Caco-2 (cell line): ENCODE measurements at regions not wholly inside any gene's neighbourhood (a gene's known extent, or its start where the extent isn't known, plus 50 kb on each side); places are given as distances from the start of the nearest gene placed in this dataset.

Experiments
- BruUV-seq: library from RNA; stranded (reverse); fragments of 400-500 nt; replicated peaks from 2 replicates; lab custom pipeline; 2021; lab: Mats Ljungman, UMichigan
- CTCF ChIA-PET: fragments of 300-600 bp; sonication (Branson Sonifier 250); formaldehyde crosslinking; loops from one replicate; lab custom pipeline; 2022; ENCODE audit warnings: antibody characterized with exemption; lab: Charles Lee
- POLR2A ChIA-PET: fragments of 300-600 bp; sonication (Branson Sonifier 250); formaldehyde crosslinking; loops from one replicate; lab custom pipeline; 2022; ENCODE audit warnings: antibody characterized with exemption; lab: Charles Lee
- DNase-seq, 2 experiments: peaks; one replicate each; pipeline versions ENCODE4 v3.0.0 to v3.0.0-alpha.2; 2020 to 2022
- H3K27me3 ChIP-seq: replicated peaks from 2 replicates; pipeline ENCODE4 v1.6.0; 2011; ENCODE audit warnings: low read length; ENCODE audit not compliant: control insufficient read depth, insufficient read depth
- H3K36me3 ChIP-seq: 2 replicates; pipeline ENCODE4 v1.5.1; 2011; ENCODE audit warnings: low read length; ENCODE audit not compliant: control insufficient read depth, insufficient read depth
- H3K4me1 ChIP-seq: fragments of 250-450 bp; sonication (Bioruptor Pico); 2 replicates; pipeline ENCODE4 v1.5.1; 2020; ENCODE audit warnings: mild to moderate bottlenecking
- H3K4me3 ChIP-seq: 2 replicates; pipeline ENCODE4 v1.5.1; 2011; ENCODE audit warnings: low read depth, mild to moderate bottlenecking, control low read depth, low read length
- H3K9me3 ChIP-seq: fragments of 250-450 bp; sonication (Bioruptor Pico); 2 replicates; pipeline ENCODE4 v1.5.1; 2020; ENCODE audit warnings: mild to moderate bottlenecking, moderate library complexity
- H3K27ac Mint-ChIP-seq: one replicate; pipeline ENCODE4 v1.8.0; 2022; ENCODE audit warnings: mixed read lengths; ENCODE audit not compliant: unreplicated experiment
- H3K27me3 Mint-ChIP-seq: one replicate; pipeline ENCODE4 v1.8.0; 2022; ENCODE audit warnings: mixed read lengths; ENCODE audit not compliant: insufficient read depth, unreplicated experiment
- H3K36me3 Mint-ChIP-seq: one replicate; pipeline ENCODE4 v1.8.0; 2022; ENCODE audit warnings: mild to moderate bottlenecking, mixed read lengths; ENCODE audit not compliant: insufficient read depth, unreplicated experiment
- H3K4me1 Mint-ChIP-seq: one replicate; pipeline ENCODE4 v1.8.0; 2022; ENCODE audit warnings: low read depth, mixed read lengths; ENCODE audit not compliant: unreplicated experiment
- H3K4me3 Mint-ChIP-seq: one replicate; pipeline ENCODE4 v1.8.0; 2022; ENCODE audit warnings: mild to moderate bottlenecking, moderate library complexity, mixed read lengths; ENCODE audit not compliant: unreplicated experiment
- H3K9me3 Mint-ChIP-seq: one replicate; pipeline ENCODE4 v1.8.0; 2022; ENCODE audit warnings: mixed read lengths; ENCODE audit not compliant: unreplicated experiment
- CTCF ChIP-seq, 2 experiments: fragments of 200-600 bp in 1 of 2; IDR thresholded peaks; 1 replicate in 1 of 2; 2 replicates in 1 of 2; pipeline versions ENCODE4 v1.5.1 to v1.8.0; 2011 to 2022; ENCODE audit warnings: antibody characterized with exemption in 1 of 2, control low read depth in 1 of 2, inconsistent platforms in 1 of 2, low read depth in 1 of 2, low read length in 1 of 2, mild to moderate bottlenecking in 1 of 2, moderate library complexity in 1 of 2; ENCODE audit not compliant: insufficient read depth in 1 of 2, severe bottlenecking in 1 of 2, unreplicated experiment in 1 of 2
- intact Hi-C: fragments of 100-400 bp; cut with micrococcal nuclease; formaldehyde crosslinking; loops from one replicate; pipeline ENCODE4 v1.10.0; 2022; ENCODE audit not compliant: unreplicated experiment

- ChIA-PET POLR2A (no interaction called here), CTCF (no interaction called here)
- intact Hi-C loops = no loop called here
- Mint-ChIP-seq H3K27me3 (peaks cover 6% of the 10 kb centered on the region), H3K36me3 (no peaks in the 10 kb centered on the region), H3K4me3 (no peak overlapping the region), H3K4me1 (no peaks in the 10 kb centered on the region), H3K9me3 (peaks cover 26% of the 10 kb centered on the region), H3K27ac (no peak overlapping the region)
- no peak for DNase-seq
- TF ChIP-seq CTCF (IDR thresholded peaks at IDR 0.05; ENCODE audit: insufficient read depth in 1 of 2, low read depth in 1 of 2, low read length in 1 of 2, severe bottlenecking in 1 of 2, unreplicated experiment in 1 of 2) = no peak
- Histone ChIP-seq H3K9me3 (peaks cover 9% of the 10 kb centered on the region; the same call in 1 of the 2 replicates), H3K27me3 (no peaks in the 10 kb centered on the region), H3K4me1 (no peaks in the 10 kb centered on the region), H3K36me3 (no peaks in the 10 kb centered on the region), H3K4me3 (no peak overlapping the region)
- BruUV-seq = no TSS peak
These were observed 666.5 kb downstream of the SLC4A3 start for GRCh38 chr2:220293966-220294365.

GRCh38 chr2:220296174-220296573, 668.7 kb downstream of the SLC4A3 start:
- no peak overlapping the region for H3K4me3 Mint-ChIP-seq
- no peaks in the 10 kb centered on the region for H3K4me1 ChIP-seq
- peaks cover 6% of the 10 kb centered on the region for H3K27me3 Mint-ChIP-seq
- H3K36me3 ChIP-seq = no peaks in the 10 kb centered on the region
- H3K4me1 Mint-ChIP-seq = no peaks in the 10 kb centered on the region
- TF ChIP-seq CTCF (IDR thresholded peaks at IDR 0.05; ENCODE audit: insufficient read depth in 1 of 2, low read depth in 1 of 2, low read length in 1 of 2, severe bottlenecking in 1 of 2, unreplicated experiment in 1 of 2) = no peak
- DNase-seq = no peak
- no peak overlapping the region for H3K4me3 ChIP-seq
- ChIA-PET CTCF (no interaction called here), POLR2A (no interaction called here)
- no peaks in the 10 kb centered on the region for H3K36me3 Mint-ChIP-seq
- H3K9me3 ChIP-seq = peaks cover 9% of the 10 kb centered on the region; the same call in 1 of the 2 replicates
- H3K27me3 ChIP-seq = no peaks in the 10 kb centered on the region
- H3K27ac Mint-ChIP-seq = no peak overlapping the region
- H3K9me3 Mint-ChIP-seq = peaks cover 26% of the 10 kb centered on the region
- intact Hi-C loops = no loop called here
- BruUV-seq = no TSS peak

DNA sequence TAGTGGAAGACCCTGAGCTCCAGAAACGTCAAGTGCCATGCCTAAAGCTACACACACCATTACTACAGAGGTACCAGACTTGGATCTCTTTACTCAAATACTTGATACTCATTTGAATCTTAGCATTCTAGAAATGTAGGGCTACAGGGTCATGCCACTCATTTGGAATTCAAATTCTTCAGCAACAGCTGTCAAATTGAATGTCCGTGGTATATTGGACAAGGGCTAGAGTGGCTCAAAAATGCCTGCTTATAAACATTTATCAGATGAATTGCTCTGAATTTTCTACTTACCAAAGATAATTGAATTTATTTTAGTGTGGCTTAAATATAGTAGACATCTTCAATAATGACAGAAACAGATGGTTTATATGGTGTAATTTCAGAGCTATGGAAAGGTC, 669.7 kb downstream of the SLC4A3 start:
- H3K36me3 ChIP-seq = no peaks in the 10 kb centered on the region
- ChIA-PET CTCF (no interaction called here), POLR2A (no interaction called here)
- Mint-ChIP-seq H3K27ac (no peak overlapping the region), H3K9me3 (peaks cover 18% of the 10 kb centered on the region), H3K36me3 (no peaks in the 10 kb centered on the region), H3K27me3 (peaks cover 6% of the 10 kb centered on the region), H3K4me1 (no peaks in the 10 kb centered on the region), H3K4me3 (no peak overlapping the region)
- no peak for DNase-seq
- H3K9me3 ChIP-seq = peaks cover 9% of the 10 kb centered on the region; the same call in 1 of the 2 replicates
- H3K4me3 ChIP-seq = no peak overlapping the region
- BruUV-seq = no TSS peak
- no peaks in the 10 kb centered on the region for H3K27me3 ChIP-seq
- H3K4me1 ChIP-seq = no peaks in the 10 kb centered on the region
- intact Hi-C loops = no loop called here
- TF ChIP-seq CTCF (IDR thresholded peaks at IDR 0.05; ENCODE audit: insufficient read depth in 1 of 2, low read depth in 1 of 2, low read length in 1 of 2, severe bottlenecking in 1 of 2, unreplicated experiment in 1 of 2) = no peak
